Neural progenitor cell (in vitro differentiated cells): ENCODE measurements at regions not wholly inside any gene's neighbourhood (a gene's known extent, or its start where the extent isn't known, plus 50 kb on each side); places are given as distances from the start of the nearest gene placed in this dataset.

Source experiments
- DNase-seq: peaks from one replicate; pipeline ENCODE4 v3.0.0-alpha.2; 2016; ENCODE audit warnings: low spot score
- H2AFZ ChIP-seq: fragments of 200-600 bp; sonication (generic); replicated peaks from 2 replicates; pipeline ENCODE4 v1.6.1; 2016; ENCODE audit warnings: antibody characterized with exemption
- H3F3A ChIP-seq: fragments of 200-600 bp; sonication (generic); 2 replicates; pipeline ENCODE4 v1.6.1; 2016; ENCODE audit warnings: antibody characterized with exemption, low read depth
- H3K27ac ChIP-seq: fragments of 200-600 bp; sonication (generic); 2 replicates; pipeline ENCODE4 v1.5.1; 2016; ENCODE audit warnings: mild to moderate bottlenecking
- H3K27me3 ChIP-seq: fragments of 200-600 bp; sonication (generic); 2 replicates; pipeline ENCODE4 v1.6.1; 2016; ENCODE audit warnings: mild to moderate bottlenecking, moderate library complexity
- H3K36me3 ChIP-seq: fragments of 200-600 bp; sonication (generic); 2 replicates; pipeline ENCODE4 v1.5.1; 2016
- H3K4me1 ChIP-seq: fragments of 200-600 bp; sonication (generic); 2 replicates; pipeline ENCODE4 v1.6.1; 2016; ENCODE audit warnings: mixed run types
- H3K4me2 ChIP-seq: fragments of 200-600 bp; sonication (generic); 2 replicates; pipeline ENCODE4 v1.6.1; 2016
- H3K4me3 ChIP-seq: fragments of 200-600 bp; sonication (generic); 2 replicates; pipeline ENCODE4 v1.5.1; 2016
- H3K79me2 ChIP-seq: fragments of 200-600 bp; sonication (generic); 2 replicates; pipeline ENCODE4 v1.6.1; 2016; ENCODE audit warnings: low read depth
- H3K9ac ChIP-seq: fragments of 200-600 bp; sonication (generic); 2 replicates; pipeline ENCODE4 v1.6.1; 2016
- H3K9me3 ChIP-seq: fragments of 200-600 bp; sonication (generic); 2 replicates; pipeline ENCODE4 v1.5.1; 2016; ENCODE audit warnings: low read depth
- H4K20me1 ChIP-seq: fragments of 200-600 bp; sonication (generic); 2 replicates; pipeline ENCODE4 v1.6.1; 2016; ENCODE audit warnings: low read depth
- H3K27ac Mint-ChIP-seq: 3 replicates; pipeline ENCODE4 v1.8.0; 2021; ENCODE audit warnings: mixed read lengths
- H3K27me3 Mint-ChIP-seq: 2 replicates; pipeline ENCODE4 v1.8.0; 2022; ENCODE audit warnings: low read depth, mild to moderate bottlenecking, inconsistent platforms, moderate library complexity, mixed read lengths; ENCODE audit not compliant: insufficient read depth
- H3K36me3 Mint-ChIP-seq: 3 replicates; pipeline ENCODE4 v1.8.0; 2021; ENCODE audit warnings: mixed read lengths
- H3K4me1 Mint-ChIP-seq: 3 replicates; pipeline ENCODE4 v1.8.0; 2021; ENCODE audit warnings: mixed read lengths
- H3K4me3 Mint-ChIP-seq: 3 replicates; pipeline ENCODE4 v1.8.0; 2021; ENCODE audit warnings: mild to moderate bottlenecking, moderate library complexity, mixed read lengths
- H3K9me3 Mint-ChIP-seq: 3 replicates; pipeline ENCODE4 v1.8.0; 2020; ENCODE audit warnings: mixed read lengths
- CTCF ChIP-seq: fragments of 200-600 bp; sonication (generic); IDR thresholded peaks from 2 replicates; pipeline ENCODE4 v1.5.1; 2017; ENCODE audit warnings: antibody characterized with exemption, mild to moderate bottlenecking
- EZH2 ChIP-seq: fragments of 200-600 bp; sonication (generic); IDR thresholded peaks from 2 replicates; pipeline ENCODE4 v1.6.1; 2017; ENCODE audit warnings: antibody characterized with exemption, mild to moderate bottlenecking, moderate library complexity
- EZH2phosphoT487 ChIP-seq: fragments of 200-600 bp; sonication (generic); IDR thresholded peaks from 2 replicates; pipeline ENCODE4 v1.6.1; 2017; ENCODE audit warnings: antibody characterized with exemption

- Histone ChIP-seq H4K20me1 (no peaks in the 10 kb centered on the region), H3K4me2 (no peak overlapping the region), H3K9me3 (no peaks in the 10 kb centered on the region), H2AFZ (no peak overlapping the region), H3K27me3 (no peaks in the 10 kb centered on the region), H3K36me3 (no peaks in the 10 kb centered on the region), H3K27ac (no peak overlapping the region), H3F3A (no peaks in the 10 kb centered on the region), H3K4me3 (no peak overlapping the region), H3K9ac (no peak overlapping the region), H3K79me2 (no peaks in the 10 kb centered on the region), H3K4me1 (no peaks in the 10 kb centered on the region)
- DNase-seq: no peak
- Mint-ChIP-seq H3K27me3 (no peaks in the 10 kb centered on the region), H3K27ac (no peak overlapping the region), H3K4me3 (no peak overlapping the region), H3K9me3 (no peaks in the 10 kb centered on the region), H3K36me3 (no peaks in the 10 kb centered on the region), H3K4me1 (no peaks in the 10 kb centered on the region)
- no peak for TF ChIP-seq EZH2phosphoT487
- TF ChIP-seq EZH2: no peak
- no peak for TF ChIP-seq CTCF
Measured at GRCh38 chr13:81493144-81493543, 1152.2 kb upstream of the SPRY2 start.

- H4K20me1 ChIP-seq: no peaks in the 10 kb centered on the region
- H3K27ac Mint-ChIP-seq: no peak overlapping the region
- H3K4me2 ChIP-seq: no peak overlapping the region
- no peaks in the 10 kb centered on the region for H3K79me2 ChIP-seq
- no peaks in the 10 kb centered on the region for H3K4me1 Mint-ChIP-seq
- no peaks in the 10 kb centered on the region for H3K27me3 ChIP-seq
- no peaks in the 10 kb centered on the region for H3K9me3 ChIP-seq
- no peak for DNase-seq
- H3K27me3 Mint-ChIP-seq: no peaks in the 10 kb centered on the region
- no peaks in the 10 kb centered on the region for H3K9me3 Mint-ChIP-seq
- H3K4me3 ChIP-seq: no peak overlapping the region
- H3K4me1 ChIP-seq: no peaks in the 10 kb centered on the region
- no peak overlapping the region for H3K27ac ChIP-seq
- H3K36me3 ChIP-seq: no peaks in the 10 kb centered on the region
- no peak overlapping the region for H3K9ac ChIP-seq
- no peaks in the 10 kb centered on the region for H3K36me3 Mint-ChIP-seq
- TF ChIP-seq EZH2phosphoT487 (no peak), EZH2 (no peak), CTCF (no peak)
- H3F3A ChIP-seq: no peaks in the 10 kb centered on the region
- no peak overlapping the region for H3K4me3 Mint-ChIP-seq
- no peak overlapping the region for H2AFZ ChIP-seq
Measured at GRCh38 chr13:81492449-81492848, 1151.5 kb upstream of the SPRY2 start.

GRCh38 chr13:81488021-81488420 is 1147.1 kb upstream of the SPRY2 start:
- H3K9ac ChIP-seq: no peak overlapping the region
- no peak overlapping the region for H3K4me3 ChIP-seq
- Mint-ChIP-seq H3K4me1 (no peaks in the 10 kb centered on the region), H3K4me3 (no peak overlapping the region), H3K9me3 (no peaks in the 10 kb centered on the region), H3K27ac (no peak overlapping the region), H3K36me3 (no peaks in the 10 kb centered on the region), H3K27me3 (no peaks in the 10 kb centered on the region)
- no peaks in the 10 kb centered on the region for H3K27me3 ChIP-seq
- no peak overlapping the region for H2AFZ ChIP-seq
- H4K20me1 ChIP-seq: no peaks in the 10 kb centered on the region
- H3K4me1 ChIP-seq: no peaks in the 10 kb centered on the region
- TF ChIP-seq CTCF: no peak
- no peak for TF ChIP-seq EZH2
- TF ChIP-seq EZH2phosphoT487: no peak
- no peak overlapping the region for H3K4me2 ChIP-seq
- H3K36me3 ChIP-seq: no peaks in the 10 kb centered on the region
- H3K27ac ChIP-seq: no peak overlapping the region
- DNase-seq: no peak
- H3F3A ChIP-seq: no peaks in the 10 kb centered on the region
- H3K79me2 ChIP-seq: no peaks in the 10 kb centered on the region
- no peaks in the 10 kb centered on the region for H3K9me3 ChIP-seq

GRCh38 chr13:81487151-81487550 is 1146.2 kb upstream of the SPRY2 start:
- Histone ChIP-seq H3F3A (no peaks in the 10 kb centered on the region), H3K4me3 (no peak overlapping the region), H3K79me2 (no peaks in the 10 kb centered on the region), H2AFZ (no peak overlapping the region), H3K9ac (no peak overlapping the region), H3K4me2 (no peak overlapping the region), H3K27ac (no peak overlapping the region), H3K27me3 (no peaks in the 10 kb centered on the region), H3K36me3 (no peaks in the 10 kb centered on the region), H3K4me1 (no peaks in the 10 kb centered on the region), H4K20me1 (no peaks in the 10 kb centered on the region), H3K9me3 (no peaks in the 10 kb centered on the region)
- Mint-ChIP-seq H3K27me3 (no peaks in the 10 kb centered on the region), H3K4me1 (no peaks in the 10 kb centered on the region), H3K36me3 (no peaks in the 10 kb centered on the region), H3K9me3 (no peaks in the 10 kb centered on the region), H3K27ac (no peak overlapping the region), H3K4me3 (no peak overlapping the region)
- DNase-seq: peak; percentile 76
- TF ChIP-seq CTCF (peak; percentile 73), EZH2 (no peak)
